ENCODE measurements at regions not wholly inside any gene's neighbourhood (a gene's known extent, or its start where the extent isn't known, plus 50 kb on each side); places are given as distances from the start of the nearest gene placed in this dataset.

- TF ChIP-seq POLR2A (IDR thresholded peaks at IDR 0.05): no peak
- no peak for TF ChIP-seq POLR2AphosphoS5 (IDR thresholded peaks at IDR 0.05)
- no peak for TF ChIP-seq CTCF (IDR thresholded peaks at IDR 0.05)
- no peak for TF ChIP-seq EP300 (IDR thresholded peaks at IDR 0.05)
These were observed 1014.8 kb downstream of the C4orf33 start for GRCh38 chr4:130110770-130111169.

Data from gastroesophageal sphincter (tissue), 3 donors.